GM21367 (cell line): ENCODE measurements at regions not wholly inside any gene's neighbourhood (a gene's known extent, or its start where the extent isn't known, plus 50 kb on each side); places are given as distances from the start of the nearest gene placed in this dataset.

Experiments
- ATAC-seq: cut with Tn5 transposase; IDR thresholded peaks from one replicate; pipeline ENCODE4 v1.9.1; 2021; ENCODE audit not compliant: unreplicated experiment

GRCh38 chr3:182436547-182436946, 356.8 kb upstream of the ATP11B start:
- ATAC-seq, result no peak

- ATAC-seq, result no peak
Observed at GRCh38 chr3:182438398-182438797, 354.9 kb upstream of the ATP11B start.

GRCh38 chr3:182440101-182440500, 353.2 kb upstream of the ATP11B start:
- no peak for ATAC-seq

DNA sequence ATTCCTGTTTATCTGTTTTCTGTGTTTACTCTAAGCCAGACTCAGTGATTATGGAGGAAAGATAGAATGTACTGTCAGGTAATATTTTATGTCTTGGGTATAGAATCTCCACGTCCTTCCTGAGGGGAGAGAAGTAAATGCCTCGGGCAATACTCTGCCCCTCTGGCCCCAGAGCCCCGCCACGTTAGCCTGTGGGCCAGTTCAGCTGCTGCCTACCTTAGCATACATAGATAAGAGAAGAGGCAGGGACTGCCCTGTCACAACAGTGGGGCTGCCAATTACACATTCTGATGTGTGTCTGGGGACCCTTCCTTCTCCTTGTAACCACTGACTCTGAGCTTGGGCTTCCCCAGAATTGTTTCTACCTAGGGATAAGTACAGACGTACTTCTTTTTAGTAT, 347.7 kb upstream of the ATP11B start:
- ATAC-seq, result no peak

DNA sequence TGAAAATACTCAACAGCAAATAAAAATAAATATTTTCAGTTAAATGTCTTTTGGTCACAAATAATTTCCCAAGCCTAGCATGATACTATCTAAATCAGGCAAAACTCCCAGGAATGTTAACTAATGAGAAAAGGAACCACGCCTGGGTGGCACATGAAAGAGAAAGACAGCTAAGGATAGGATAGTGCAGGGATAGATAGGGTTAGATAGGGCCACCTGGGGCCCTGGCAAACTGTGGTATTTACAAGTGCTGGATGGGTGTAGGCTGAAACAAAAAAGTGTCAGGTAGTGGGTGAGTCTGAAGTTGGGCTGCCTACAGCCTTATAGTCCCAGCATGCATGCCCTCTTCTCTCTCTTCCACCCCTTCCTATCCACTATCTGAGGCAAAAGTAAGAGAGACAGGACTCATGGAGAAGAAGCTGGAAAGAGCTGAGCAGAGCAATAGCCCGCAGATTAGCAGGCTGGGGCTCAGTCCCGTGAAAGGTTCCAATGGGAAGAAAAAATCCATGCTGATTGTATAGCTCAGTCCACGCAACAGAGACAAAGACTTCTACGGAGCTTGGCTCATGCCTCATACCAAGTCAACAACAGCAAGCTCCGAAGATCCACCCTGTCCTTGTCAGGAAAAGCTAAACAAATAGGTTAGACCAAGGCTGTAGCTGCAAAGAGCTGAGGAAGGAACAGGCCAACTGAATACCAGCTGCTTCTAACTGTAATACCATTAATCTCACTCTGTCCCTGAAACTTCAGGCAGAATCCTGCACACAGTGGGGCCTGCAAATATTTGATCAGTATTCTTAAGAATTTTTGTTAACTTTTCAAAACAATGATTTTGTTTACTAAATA, 342.1 kb upstream of the ATP11B start:
- no peak for ATAC-seq

- no peak for ATAC-seq
Observed at GRCh38 chr3:182451871-182452270, 341.4 kb upstream of the ATP11B start.

GRCh38 chr3:182455011-182455410, 338.3 kb upstream of the ATP11B start:
- no peak for ATAC-seq

DNA sequence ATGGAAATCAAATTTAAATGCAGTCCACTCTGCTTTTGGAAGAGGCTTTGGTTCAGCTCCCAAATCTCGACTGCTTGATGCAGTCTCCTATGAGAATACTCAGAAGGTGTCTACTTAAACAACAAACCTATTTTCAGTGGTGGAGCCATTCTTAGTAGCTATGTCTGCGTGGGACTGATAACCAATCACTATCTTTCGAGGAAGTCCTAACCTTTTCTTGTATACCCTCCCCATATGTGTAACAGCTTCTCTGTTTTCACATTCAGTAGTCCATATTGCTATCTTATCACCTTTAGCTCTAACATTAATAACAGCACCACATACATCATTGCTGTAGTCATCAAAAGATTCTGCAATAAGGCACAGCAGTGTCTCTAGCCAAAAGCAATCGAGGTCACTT, 333.0 kb upstream of the ATP11B start:
- ATAC-seq, result no peak

DNA sequence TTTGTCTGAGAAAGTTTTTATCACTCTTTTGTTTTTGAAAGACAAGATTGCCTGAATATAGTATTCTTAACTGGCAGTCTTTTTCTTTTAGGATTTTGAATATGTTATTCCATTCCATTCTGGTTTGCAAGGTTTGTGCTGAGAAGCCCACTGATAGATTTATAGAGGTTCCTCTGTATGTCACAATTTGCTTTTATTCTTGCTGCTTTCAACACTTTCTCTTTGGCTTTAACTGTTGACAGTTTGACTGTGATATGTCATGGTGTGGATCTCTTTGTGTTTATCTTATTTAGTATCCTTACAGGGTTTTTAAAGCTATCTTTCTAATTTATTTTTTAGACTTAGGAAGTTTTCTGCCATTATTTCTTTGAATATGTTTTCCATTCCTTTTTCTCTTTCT, 331.2 kb upstream of the ATP11B start:
- no peak for ATAC-seq

GRCh38 chr3:182464513-182465145, 328.7 kb upstream of the ATP11B start:
- no peak for ATAC-seq

DNA sequence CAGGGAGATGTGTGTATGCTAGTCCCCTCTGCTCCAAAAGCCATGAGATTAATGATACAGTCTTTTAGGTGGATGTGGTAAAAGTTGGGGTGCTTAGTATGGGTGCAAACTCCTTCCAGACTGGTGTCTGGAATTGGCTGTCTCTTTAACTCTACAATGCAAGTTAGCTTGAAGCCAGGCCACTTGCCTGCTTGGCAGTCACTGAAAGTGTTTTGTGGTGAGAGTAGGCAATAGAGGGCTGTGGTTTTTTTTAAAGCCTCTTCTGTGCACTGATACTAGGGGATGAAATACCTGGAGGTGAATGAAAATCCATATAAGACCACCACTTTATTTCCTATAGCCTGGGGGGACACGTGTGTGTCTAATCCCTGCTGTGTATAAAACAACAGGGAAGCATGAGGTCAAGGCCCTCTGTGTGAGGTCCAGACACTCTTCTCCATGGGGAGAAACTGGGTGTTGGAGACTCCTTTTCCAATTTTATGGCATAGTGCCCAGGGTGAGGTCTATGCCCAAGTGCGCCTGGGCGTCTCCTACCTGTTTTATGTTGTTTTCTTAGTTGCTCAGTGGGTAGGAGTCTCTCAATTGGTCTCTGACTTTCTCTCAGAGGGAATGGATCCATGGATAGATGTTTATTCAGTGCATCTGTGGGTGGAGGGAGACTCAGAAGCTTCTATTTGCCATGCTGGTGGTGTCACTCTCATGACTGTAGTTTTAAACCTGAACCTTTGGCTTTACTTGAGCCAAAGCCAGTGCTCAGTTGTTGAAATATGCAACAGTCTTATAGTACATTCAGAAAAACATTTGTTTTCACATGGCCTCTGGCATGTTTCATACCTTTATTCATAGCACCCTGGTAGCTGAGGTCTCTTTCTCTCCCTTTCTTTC, 327.8 kb upstream of the ATP11B start:
- ATAC-seq, result no peak

- no peak for ATAC-seq
Observed at GRCh38 chr3:182469086-182469485, 324.2 kb upstream of the ATP11B start.

DNA sequence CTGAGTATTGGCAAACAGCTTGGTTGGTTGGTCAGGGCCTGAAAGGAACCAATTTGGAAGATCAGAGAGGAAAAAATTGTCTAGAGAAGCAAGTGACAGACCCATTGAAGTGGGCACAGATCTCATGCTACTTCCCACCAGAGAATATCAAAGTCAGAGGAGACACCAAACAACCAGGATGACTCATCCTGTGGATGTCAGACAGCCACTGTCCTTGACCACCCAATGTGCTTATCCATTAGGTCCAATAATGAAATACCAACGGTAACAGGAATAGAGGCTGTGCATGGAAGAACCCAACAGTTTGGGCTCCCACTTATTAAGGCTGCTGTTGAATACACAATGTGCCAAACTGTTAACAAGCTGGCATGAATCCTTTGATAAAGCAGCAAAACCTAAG, 323.1 kb upstream of the ATP11B start:
- no peak for ATAC-seq

DNA sequence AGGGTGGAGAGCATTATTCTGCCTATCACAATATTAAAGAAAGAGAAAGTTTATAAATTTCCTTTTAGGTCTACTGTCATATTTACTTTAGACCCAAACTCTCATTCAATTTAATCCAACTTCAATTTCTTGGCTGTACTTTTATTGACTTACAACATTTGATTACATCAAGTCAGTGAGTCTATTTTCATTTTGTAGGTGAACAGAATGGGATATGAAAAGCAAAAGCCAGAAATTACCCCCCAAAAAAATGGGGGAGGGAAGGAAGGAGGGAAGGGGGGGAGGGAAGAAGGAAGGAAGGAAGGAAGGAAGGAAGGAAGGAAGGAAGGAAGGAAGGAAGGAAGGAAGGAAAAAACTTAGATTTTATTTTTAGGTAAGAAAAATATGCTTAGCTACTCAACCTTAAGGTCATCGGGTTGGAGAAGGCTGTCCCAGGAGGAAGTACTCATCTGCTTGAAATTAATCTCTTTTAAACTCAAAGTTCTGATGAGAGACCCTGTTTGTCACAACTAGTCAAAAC, 320.1 kb upstream of the ATP11B start:
- ATAC-seq, result no peak

GRCh38 chr3:182478369-182478768, 314.9 kb upstream of the ATP11B start:
- no peak for ATAC-seq

DNA sequence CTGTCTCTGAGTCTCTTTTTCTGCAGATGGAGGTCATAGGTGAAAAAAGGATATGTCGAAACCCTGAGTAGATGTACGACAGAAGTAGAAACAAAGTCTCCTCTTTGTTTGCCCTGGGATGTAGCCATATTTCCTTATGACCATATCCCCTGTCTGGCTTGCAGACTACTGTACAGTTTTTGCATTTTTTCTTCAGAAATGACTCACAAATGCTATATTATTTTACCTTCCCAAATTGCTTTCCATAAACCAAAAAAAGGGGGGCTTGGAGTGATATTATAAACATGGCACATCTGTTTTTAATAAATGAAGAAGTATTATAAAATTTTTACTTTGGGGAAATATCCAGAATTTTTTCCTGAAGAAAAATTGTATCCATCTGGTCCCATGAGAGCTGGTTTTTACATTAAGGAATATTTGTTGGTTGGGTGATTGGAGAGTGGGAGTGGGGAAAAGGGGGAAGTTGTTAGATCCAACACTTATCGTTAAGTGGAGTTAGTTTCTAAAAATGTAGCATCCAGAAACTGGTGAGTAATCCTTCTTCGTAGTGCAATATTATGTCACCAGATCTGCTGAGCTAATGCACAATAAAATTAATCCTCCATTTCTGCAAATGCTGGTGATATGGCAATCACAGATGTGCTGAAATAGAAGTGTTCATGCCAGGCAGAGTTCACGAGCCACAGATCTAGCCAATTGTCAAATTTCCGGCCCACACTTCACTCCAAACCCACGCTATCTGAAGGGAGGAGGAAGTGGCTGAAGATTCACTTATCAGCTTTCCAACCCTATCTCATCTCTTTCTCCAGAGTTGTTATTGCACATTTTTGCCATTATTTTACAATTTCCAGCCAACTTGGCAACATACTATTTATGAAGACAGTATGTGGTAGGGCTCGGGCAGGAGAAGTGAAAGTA, 313.6 kb upstream of the ATP11B start:
- ATAC-seq, result no peak

GRCh38 chr3:182482705-182483104, 310.6 kb upstream of the ATP11B start:
- no peak for ATAC-seq

DNA sequence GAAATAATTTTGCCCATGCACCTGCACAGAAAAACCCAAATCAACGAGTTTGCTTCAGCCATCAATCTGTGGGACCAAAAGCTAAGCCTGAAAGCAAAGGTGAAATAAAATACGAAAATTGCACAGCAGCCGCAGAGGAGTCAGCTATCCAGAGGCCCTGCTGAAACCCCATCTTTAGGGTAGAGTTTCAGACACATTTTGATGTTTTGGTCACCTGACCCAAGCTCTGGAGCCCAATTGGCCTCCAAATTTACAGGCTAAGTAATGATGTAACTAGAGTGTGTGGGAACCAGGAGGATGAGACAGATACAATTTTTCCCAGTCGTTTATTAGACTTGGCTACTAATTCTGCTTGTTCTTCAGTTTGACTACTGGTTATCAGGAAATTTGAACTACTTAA, 308.6 kb upstream of the ATP11B start:
- ATAC-seq, result no peak

DNA sequence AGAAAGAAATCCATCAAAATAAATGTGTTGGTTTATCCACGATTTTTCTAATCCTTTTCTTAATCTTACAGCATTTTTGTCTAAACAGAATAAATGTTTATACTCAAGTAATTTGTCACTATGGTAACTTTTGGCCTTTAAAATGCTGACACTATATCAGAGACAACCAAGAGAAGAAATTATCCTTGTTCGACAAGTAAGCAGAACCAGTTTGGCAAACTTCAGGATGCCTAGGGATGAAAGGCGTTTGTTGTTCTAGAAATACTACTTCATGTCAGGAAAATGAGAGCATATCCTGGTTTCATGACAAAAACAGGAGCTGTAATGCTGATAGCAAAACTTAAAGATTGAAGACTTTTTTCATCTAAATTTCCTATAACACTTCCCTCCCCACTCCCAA, 308.0 kb upstream of the ATP11B start:
- ATAC-seq, result no peak

DNA sequence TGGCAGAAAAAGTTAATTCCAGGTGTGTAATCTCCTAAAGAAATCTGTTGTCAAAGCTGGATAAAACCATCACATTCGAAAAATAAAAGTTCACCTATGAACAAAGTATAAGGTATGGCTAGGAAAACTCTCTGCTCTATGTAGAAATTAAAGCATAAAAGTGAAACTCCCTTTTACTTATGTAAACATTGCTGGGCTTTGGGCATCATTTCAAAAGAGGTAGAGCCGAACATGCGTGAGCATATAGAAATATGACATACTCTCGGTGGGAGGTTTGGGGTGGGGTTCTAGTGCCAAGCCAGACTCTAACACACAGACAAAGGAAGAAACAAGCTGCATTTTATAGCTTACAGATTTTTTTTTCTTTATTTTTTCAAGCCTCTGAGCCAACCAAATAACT, 306.8 kb upstream of the ATP11B start:
- ATAC-seq, result no peak
